Mesendoderm (in vitro differentiated cells): ENCODE measurements at regions not wholly inside any gene's neighbourhood (a gene's known extent, or its start where the extent isn't known, plus 50 kb on each side); places are given as distances from the start of the nearest gene placed in this dataset.

Source experiments
- DNase-seq: peaks from one replicate; pipeline ENCODE4 v3.0.0; 2013
- H2AK5ac ChIP-seq: 2 replicates; pipeline ENCODE4 v1.6.1; 2013; ENCODE audit warnings: low read length, inconsistent platforms
- H2BK120ac ChIP-seq: 2 replicates; pipeline ENCODE4 v1.6.1; 2013; ENCODE audit warnings: low read depth, mild to moderate bottlenecking, low read length, moderate library complexity, mixed read lengths
- H2BK15ac ChIP-seq: replicated peaks from 2 replicates; pipeline ENCODE4 v1.6.1; 2013; ENCODE audit warnings: low read depth, mild to moderate bottlenecking, moderate library complexity
- H2BK5ac ChIP-seq: 2 replicates; pipeline ENCODE4 v1.6.1; 2013; ENCODE audit warnings: low read length, inconsistent platforms
- H3K18ac ChIP-seq: 2 replicates; pipeline ENCODE4 v1.6.1; 2013; ENCODE audit warnings: mild to moderate bottlenecking, low read length, mixed read lengths
- H3K23ac ChIP-seq: one replicate; pipeline ENCODE4 v1.6.1; 2013; ENCODE audit warnings: low read length
- H3K27ac ChIP-seq: 2 replicates; pipeline ENCODE4 v1.5.1; 2013; ENCODE audit warnings: low read depth, mild to moderate bottlenecking, inconsistent platforms, low read length, moderate library complexity
- H3K27me3 ChIP-seq: 2 replicates; pipeline ENCODE4 v1.6.1; 2013; ENCODE audit warnings: low read length, control low read depth, mild to moderate bottlenecking, inconsistent platforms; ENCODE audit not compliant: insufficient read depth, poor library complexity
- H3K36me3 ChIP-seq: 2 replicates; pipeline ENCODE4 v1.6.1; 2013; ENCODE audit warnings: low read length, inconsistent platforms; ENCODE audit not compliant: control insufficient read depth, insufficient read depth
- H3K4ac ChIP-seq: one replicate; pipeline ENCODE4 v1.6.1; 2013; ENCODE audit warnings: low read depth, mild to moderate bottlenecking, low read length, moderate library complexity
- H3K4me1 ChIP-seq: 2 replicates; pipeline ENCODE4 v1.6.1; 2013; ENCODE audit warnings: low read depth, low read length, inconsistent platforms; ENCODE audit not compliant: control insufficient read depth
- H3K4me2 ChIP-seq: 2 replicates; pipeline ENCODE4 v1.6.1; 2013; ENCODE audit warnings: low read length
- H3K4me3 ChIP-seq: 2 replicates; pipeline ENCODE4 v1.5.1; 2013; ENCODE audit warnings: mild to moderate bottlenecking, low read length
- H3K56ac ChIP-seq: one replicate; pipeline ENCODE4 v1.6.1; 2013; ENCODE audit warnings: low read length
- H3K79me1 ChIP-seq: 2 replicates; pipeline ENCODE4 v1.6.1; 2013; ENCODE audit warnings: low read length, inconsistent platforms
- H3K79me2 ChIP-seq: 2 replicates; pipeline ENCODE4 v1.6.1; 2013; ENCODE audit warnings: mild to moderate bottlenecking, low read length; ENCODE audit not compliant: control insufficient read depth, insufficient read depth
- H3K9ac ChIP-seq: 2 replicates; pipeline ENCODE4 v1.6.1; 2013; ENCODE audit warnings: low read length, inconsistent platforms
- H4K5ac ChIP-seq: one replicate; pipeline ENCODE4 v1.6.1; 2013; ENCODE audit warnings: low read length
- H4K8ac ChIP-seq: one replicate; pipeline ENCODE4 v1.6.1; 2013; ENCODE audit warnings: low read depth, mild to moderate bottlenecking, control low read depth, low read length, moderate library complexity
- WGBS: extraction: QIAGEN DNeasy Blood & Tissue Kit; methylation state at CpG from one replicate; pipeline ENCODE4 v1.1.7; 2013; ENCODE audit warnings: low lambda C conversion rate, missing lambda C conversion rate; ENCODE audit not compliant: insufficient coverage; ENCODE audit errors: extremely low coverage; 5-methylcytosine and 5-hydroxymethylcytosine counted together

DNA sequence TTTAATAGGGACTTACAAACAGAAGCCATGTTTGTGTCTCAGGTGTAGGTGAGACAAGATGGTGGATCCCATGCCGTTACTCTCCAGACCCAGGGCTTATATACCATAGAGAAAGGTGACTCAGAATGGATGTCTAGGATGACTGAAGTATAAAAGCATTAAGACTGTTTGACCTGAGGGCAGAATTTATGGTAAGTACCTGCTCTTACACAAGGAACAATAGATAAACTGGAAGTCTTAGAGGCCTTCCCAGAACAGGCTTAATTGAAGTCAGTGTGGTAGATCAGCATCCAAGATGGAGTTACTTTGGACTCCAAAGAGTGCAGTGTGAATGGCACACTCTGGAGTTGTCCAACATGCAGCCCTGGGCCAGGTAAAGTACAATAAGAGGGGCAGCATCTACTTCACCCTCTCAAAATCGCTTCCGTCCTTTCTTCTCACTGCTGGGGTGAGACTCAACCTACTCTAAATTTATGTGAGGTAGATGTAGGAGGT lies 387.0 kb upstream of the DDI1 start:
- Histone ChIP-seq H3K27ac (no peak overlapping the region), H3K4me1 (no peaks in the 10 kb centered on the region), H2BK5ac (no peak overlapping the region), H2AK5ac (no peak overlapping the region), H2BK120ac (no peak overlapping the region), H3K4me2 (no peak overlapping the region), H2BK15ac (no peak overlapping the region), H3K4me3 (no peak overlapping the region), H4K5ac (no peak overlapping the region), H3K56ac (no peak overlapping the region), H3K18ac (no peak overlapping the region), H3K9ac (no peak overlapping the region), H4K8ac (no peak overlapping the region), H3K79me1 (no peaks in the 10 kb centered on the region), H3K36me3 (no peaks in the 10 kb centered on the region), H3K4ac (no peak overlapping the region), H3K23ac (no peak overlapping the region), H3K27me3 (no peaks in the 10 kb centered on the region), H3K79me2 (no peaks in the 10 kb centered on the region)
- DNase-seq, result no peak
- no CpG with 5 or more reads among the region's 3 CpGs for WGBS

DNA sequence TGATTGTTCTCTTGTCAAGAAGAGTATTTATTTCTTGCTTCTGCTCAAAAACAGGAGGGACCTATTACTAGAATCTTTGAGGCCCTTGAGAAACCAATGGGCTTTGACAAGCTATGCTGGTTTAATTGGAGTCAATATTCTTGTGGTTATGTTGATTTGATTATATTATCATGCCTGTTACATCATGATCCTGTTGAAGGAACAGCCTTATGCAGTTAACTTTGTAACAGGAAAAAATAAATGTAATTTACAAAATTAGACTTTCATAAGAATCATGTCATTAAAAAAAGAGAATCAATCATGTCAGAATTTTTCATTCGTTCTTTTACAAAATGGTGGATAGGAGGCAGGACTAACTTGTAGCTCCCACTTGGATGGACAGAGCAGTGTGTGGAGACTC lies 386.1 kb upstream of the DDI1 start:
- no peak for DNase-seq
- Histone ChIP-seq H2AK5ac (no peak overlapping the region), H3K36me3 (no peaks in the 10 kb centered on the region), H3K4me1 (no peaks in the 10 kb centered on the region), H2BK5ac (no peak overlapping the region), H3K18ac (no peak overlapping the region), H3K27me3 (no peaks in the 10 kb centered on the region), H3K79me2 (no peaks in the 10 kb centered on the region), H2BK15ac (no peak overlapping the region), H4K8ac (no peak overlapping the region), H3K4ac (no peak overlapping the region), H2BK120ac (no peak overlapping the region), H4K5ac (no peak overlapping the region), H3K9ac (no peak overlapping the region), H3K56ac (no peak overlapping the region), H3K4me3 (no peak overlapping the region), H3K23ac (no peak overlapping the region), H3K4me2 (no peak overlapping the region), H3K79me1 (no peaks in the 10 kb centered on the region), H3K27ac (no peak overlapping the region)
- no CpG with 5 or more reads among the region's 1 CpG for WGBS

DNA sequence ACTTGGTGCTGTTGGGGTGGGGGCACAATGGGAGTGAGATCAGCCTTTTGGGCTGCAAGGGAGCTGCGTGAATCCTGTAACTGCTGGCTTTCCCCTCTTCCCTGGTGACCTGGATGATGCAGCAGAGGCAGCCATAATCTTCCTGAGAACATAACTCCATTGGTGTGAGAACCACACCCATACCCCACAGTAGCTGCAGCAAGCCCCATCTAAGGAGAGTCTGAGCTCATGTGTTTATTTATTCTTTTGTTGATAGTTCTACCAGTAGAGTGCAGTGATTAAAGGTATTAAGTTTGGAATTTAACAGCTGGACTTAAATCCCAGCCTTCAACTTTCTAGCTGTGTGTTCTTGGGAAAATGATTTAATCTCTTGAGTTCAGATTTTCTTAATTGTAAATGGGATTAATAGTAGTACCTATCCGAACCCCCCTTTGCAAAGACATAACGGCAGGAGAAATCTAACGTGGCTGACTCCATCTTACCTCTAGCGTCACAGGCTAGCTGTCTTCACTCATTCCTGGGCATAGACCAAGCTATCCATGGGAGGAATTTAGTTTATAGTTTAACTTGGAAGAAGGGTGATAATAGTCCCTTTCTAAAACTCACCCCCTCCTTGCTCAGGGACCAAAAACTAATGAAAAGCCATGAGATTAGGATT lies 385.0 kb upstream of the DDI1 start:
- H3K4ac ChIP-seq, result no peak overlapping the region
- no peak overlapping the region for H4K5ac ChIP-seq
- no peak overlapping the region for H3K9ac ChIP-seq
- no peaks in the 10 kb centered on the region for H3K27me3 ChIP-seq
- H3K79me1 ChIP-seq, result no peaks in the 10 kb centered on the region
- no peak overlapping the region for H3K56ac ChIP-seq
- H4K8ac ChIP-seq, result no peak overlapping the region
- no peaks in the 10 kb centered on the region for H3K36me3 ChIP-seq
- H2BK15ac ChIP-seq, result no peak overlapping the region
- no peak overlapping the region for H3K18ac ChIP-seq
- no peak overlapping the region for H2BK120ac ChIP-seq
- DNase-seq, result no peak
- H3K79me2 ChIP-seq, result no peaks in the 10 kb centered on the region
- no peak overlapping the region for H3K4me3 ChIP-seq
- no peak overlapping the region for H2AK5ac ChIP-seq
- no peak overlapping the region for H3K4me2 ChIP-seq
- WGBS, result no CpG with 5 or more reads among the region's 5 CpGs
- H3K23ac ChIP-seq, result no peak overlapping the region
- no peak overlapping the region for H3K27ac ChIP-seq
- H2BK5ac ChIP-seq, result no peak overlapping the region
- H3K4me1 ChIP-seq, result no peaks in the 10 kb centered on the region

DNA sequence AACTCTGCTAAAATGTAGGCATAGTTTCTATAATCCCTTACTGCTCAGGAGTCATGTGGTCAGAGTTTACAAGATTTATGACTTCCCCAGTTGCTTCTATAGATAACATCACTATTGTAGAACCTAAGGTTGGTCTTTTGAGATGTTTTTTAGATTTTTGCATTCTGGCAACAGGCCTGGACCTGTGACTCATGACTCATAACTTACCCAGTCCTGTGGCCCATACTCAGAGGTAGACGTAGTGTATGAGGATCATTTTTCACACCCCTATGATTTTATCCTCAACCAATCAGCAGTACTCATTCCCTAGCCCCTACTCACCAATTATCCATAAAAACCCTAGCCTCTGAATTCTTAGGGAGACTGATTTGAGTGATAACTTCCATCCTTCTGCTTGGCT lies 384.4 kb upstream of the DDI1 start:
- DNase-seq, result no peak
- Histone ChIP-seq H3K4me2 (no peak overlapping the region), H3K79me2 (no peaks in the 10 kb centered on the region), H3K18ac (no peak overlapping the region), H3K4me3 (no peak overlapping the region), H3K4me1 (no peaks in the 10 kb centered on the region), H3K4ac (no peak overlapping the region), H2BK15ac (no peak overlapping the region), H3K27me3 (no peaks in the 10 kb centered on the region), H3K56ac (no peak overlapping the region), H3K27ac (no peak overlapping the region), H2BK5ac (no peak overlapping the region), H2AK5ac (no peak overlapping the region), H3K9ac (no peak overlapping the region), H2BK120ac (no peak overlapping the region), H4K5ac (no peak overlapping the region), H3K23ac (no peak overlapping the region), H3K79me1 (no peaks in the 10 kb centered on the region), H4K8ac (no peak overlapping the region), H3K36me3 (no peaks in the 10 kb centered on the region)
- no CpG with 5 or more reads among the region's 1 CpG for WGBS

DNA sequence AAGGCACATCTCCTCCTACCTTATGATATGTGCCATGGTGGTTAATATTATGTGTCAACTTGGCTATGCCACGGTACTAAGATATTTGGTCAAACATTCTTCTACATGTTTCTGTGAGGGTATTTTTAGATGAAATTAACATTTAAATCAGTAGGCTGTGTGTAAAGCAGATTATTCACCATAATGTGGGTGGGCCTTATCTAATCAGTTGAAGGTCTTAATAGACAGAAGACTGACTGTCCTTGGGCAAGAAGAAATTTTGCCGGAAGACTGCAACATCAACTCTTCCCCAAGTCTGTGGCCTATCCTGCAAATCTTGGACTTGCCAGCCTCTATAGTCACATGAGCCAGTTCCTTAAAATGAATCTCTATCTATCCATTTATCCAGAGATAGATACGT lies 380.1 kb upstream of the DDI1 start:
- Histone ChIP-seq H3K79me2 (no peaks in the 10 kb centered on the region), H3K79me1 (no peaks in the 10 kb centered on the region), H3K9ac (no peak overlapping the region), H3K27ac (no peak overlapping the region), H2BK15ac (no peak overlapping the region), H3K4ac (no peak overlapping the region), H2BK5ac (no peak overlapping the region), H3K18ac (no peak overlapping the region), H3K27me3 (no peaks in the 10 kb centered on the region), H3K23ac (no peak overlapping the region), H3K56ac (no peak overlapping the region), H3K36me3 (no peaks in the 10 kb centered on the region), H2AK5ac (no peak overlapping the region), H3K4me3 (no peak overlapping the region), H4K5ac (no peak overlapping the region), H4K8ac (no peak overlapping the region), H3K4me1 (no peaks in the 10 kb centered on the region), H3K4me2 (no peak overlapping the region), H2BK120ac (no peak overlapping the region)
- DNase-seq, result no peak
- WGBS, result no CpG with 5 or more reads among the region's 3 CpGs

DNA sequence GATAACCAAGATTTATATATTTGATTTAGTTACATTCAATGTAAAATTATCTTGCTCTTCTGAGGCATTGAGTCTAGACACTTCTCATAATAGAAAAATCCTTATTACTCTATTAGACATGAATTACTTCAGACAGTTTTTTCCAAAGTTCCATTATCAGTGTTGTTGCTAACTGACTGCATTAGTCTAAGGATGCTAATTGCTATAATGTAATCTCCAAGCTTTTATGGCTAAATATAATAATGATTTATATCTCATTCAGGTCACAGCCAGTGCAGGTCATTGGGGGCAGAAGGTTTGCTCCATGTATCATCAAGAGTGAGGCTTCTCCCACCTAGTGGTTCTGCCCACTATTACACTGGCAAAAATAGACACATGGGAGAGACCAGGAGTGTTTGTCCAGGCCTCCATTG lies 377.2 kb upstream of the DDI1 start:
- DNase-seq, result peak; percentile 60
- no peak overlapping the region for H3K4me3 ChIP-seq

More for the DNA sequence above, 377.2 kb upstream of the DDI1 start:
- Histone ChIP-seq H3K27ac (no peak overlapping the region), H3K79me2 (no peaks in the 10 kb centered on the region), H3K79me1 (no peaks in the 10 kb centered on the region), H3K36me3 (no peaks in the 10 kb centered on the region), H2BK15ac (no peak overlapping the region), H4K5ac (no peak overlapping the region), H3K4me1 (no peaks in the 10 kb centered on the region), H4K8ac (no peak overlapping the region), H2BK5ac (no peak overlapping the region), H3K9ac (no peak overlapping the region), H3K23ac (no peak overlapping the region), H3K27me3 (no peaks in the 10 kb centered on the region), H3K4ac (no peak overlapping the region), H3K18ac (no peak overlapping the region), H3K56ac (no peak overlapping the region), H2AK5ac (no peak overlapping the region), H3K4me2 (no peak overlapping the region), H2BK120ac (no peak overlapping the region)
